ENCODE measurements at regions not wholly inside any gene's neighbourhood (a gene's known extent, or its start where the extent isn't known, plus 50 kb on each side); places are given as distances from the start of the nearest gene placed in this dataset.

GRCh38 chr5:138649775-138650174 is 74.6 kb upstream of the HSPA9 start:
- H3K36me3 Mint-ChIP-seq: no peaks in the 10 kb centered on the region
- CTCF ChIA-PET: interaction anchor here (1.1 to 1.5 kb wide), 3 partner anchors 9 to 140 kb away, joined by 4 to 5 read pairs (median 4); no protein-coding TSS in a partner anchor
- H3K9me3 Mint-ChIP-seq (ENCODE audit: low read depth): no peaks in the 10 kb centered on the region
- H3K27ac Mint-ChIP-seq: no peak overlapping the region
- no peak for ATAC-seq
- no peak for DNase-seq
- no peak overlapping the region for H3K4me3 Mint-ChIP-seq
- peaks cover 94% of the 10 kb centered on the region for H3K27me3 Mint-ChIP-seq
- peaks cover 15% of the 10 kb centered on the region for H3K4me1 Mint-ChIP-seq

GRCh38 chr5:138649316-138649720 is 74.1 kb upstream of the HSPA9 start:
- no peak for ATAC-seq
- no peak overlapping the region for H3K4me3 Mint-ChIP-seq
- no peaks in the 10 kb centered on the region for H3K9me3 Mint-ChIP-seq (ENCODE audit: low read depth)
- no peaks in the 10 kb centered on the region for H3K36me3 Mint-ChIP-seq
- no peak for DNase-seq
- H3K4me1 Mint-ChIP-seq: peaks cover 10% of the 10 kb centered on the region
- H3K27ac Mint-ChIP-seq: no peak overlapping the region
- peaks cover 94% of the 10 kb centered on the region for H3K27me3 Mint-ChIP-seq
- CTCF ChIA-PET: interaction anchor here (1.1 to 1.5 kb wide), 3 partner anchors 8 to 141 kb away, joined by 4 to 5 read pairs (median 4); no protein-coding TSS in a partner anchor

DNA sequence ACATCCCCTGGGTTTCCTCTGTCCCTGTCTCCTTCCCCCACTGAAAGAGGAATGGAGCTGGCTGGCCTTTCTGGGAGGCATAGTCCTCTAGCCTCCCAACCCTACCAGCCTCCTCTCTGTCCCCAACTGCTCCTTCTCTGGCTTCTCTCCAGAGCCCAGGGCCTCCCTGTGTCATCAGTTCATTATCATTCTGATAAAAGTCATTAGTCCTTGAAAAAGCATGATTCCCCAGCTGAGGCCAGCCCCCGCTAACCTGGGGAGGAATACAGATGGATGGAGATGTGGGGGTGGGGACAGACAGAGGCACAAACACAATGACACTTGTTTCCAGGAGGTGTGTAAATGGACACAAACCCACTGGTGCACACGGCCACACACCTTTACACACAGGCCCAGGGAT is 73.6 kb upstream of the HSPA9 start:
- no peak for DNase-seq
- Mint-ChIP-seq H3K4me3 (no peak overlapping the region), H3K27ac (no peak overlapping the region), H3K27me3 (peaks cover 93% of the 10 kb centered on the region), H3K36me3 (no peaks in the 10 kb centered on the region), H3K9me3 (ENCODE audit: low read depth) (no peaks in the 10 kb centered on the region), H3K4me1 (peaks cover 6% of the 10 kb centered on the region)
- CTCF ChIA-PET: interaction anchor here (1.0 to 1.5 kb wide), 5 partner anchors 8 to 141 kb away, joined by 3 to 5 read pairs (median 4); no protein-coding TSS in a partner anchor
- ATAC-seq: no peak

DNA sequence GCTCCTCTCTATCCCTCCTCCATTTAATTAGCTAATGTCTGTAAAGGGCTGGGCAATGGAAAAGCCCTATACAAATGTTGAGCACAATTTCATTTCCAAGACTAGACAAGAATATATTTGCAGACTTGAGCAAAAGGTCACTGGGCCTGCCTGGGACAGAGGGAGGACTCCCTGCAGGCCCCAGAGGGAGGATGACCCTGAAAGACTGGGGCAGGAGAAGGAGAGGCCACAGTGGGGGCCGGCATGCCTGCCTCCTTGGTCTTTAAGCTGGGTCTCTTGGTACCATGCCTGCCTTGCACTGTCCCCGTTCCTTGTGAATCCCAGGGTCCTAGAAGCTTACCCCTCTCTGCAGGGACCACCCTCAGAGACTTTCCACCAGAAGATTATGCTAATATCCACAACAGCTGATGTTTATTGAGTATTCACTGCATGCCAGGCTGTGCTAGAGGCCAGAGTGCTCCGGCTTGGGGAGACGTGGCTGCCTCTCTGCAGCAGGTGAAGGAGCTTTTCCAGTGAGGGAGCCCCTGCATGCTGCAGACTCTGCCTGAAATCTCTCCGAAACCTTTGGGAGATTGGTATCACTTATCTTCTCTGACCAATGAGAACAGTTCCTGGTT is 72.7 kb upstream of the HSPA9 start:
- Mint-ChIP-seq H3K27ac (no peak overlapping the region), H3K27me3 (peaks cover 93% of the 10 kb centered on the region), H3K9me3 (ENCODE audit: low read depth) (no peaks in the 10 kb centered on the region), H3K4me3 (no peak overlapping the region), H3K36me3 (no peaks in the 10 kb centered on the region), H3K4me1 (no peaks in the 10 kb centered on the region)
- ATAC-seq: no peak
- DNase-seq: no peak
- CTCF ChIA-PET: interaction anchor here (0.7 to 1.0 kb wide), 3 partner anchors 8 to 603 kb away, joined by 3 read pairs; no protein-coding TSS in a partner anchor

GRCh38 chr5:138647261-138647788 is 72.1 kb upstream of the HSPA9 start:
- Mint-ChIP-seq H3K4me1 (no peaks in the 10 kb centered on the region), H3K4me3 (no peak overlapping the region), H3K27me3 (peaks cover 89% of the 10 kb centered on the region), H3K9me3 (ENCODE audit: low read depth) (no peaks in the 10 kb centered on the region), H3K36me3 (no peaks in the 10 kb centered on the region), H3K27ac (no peak overlapping the region)
- CTCF ChIA-PET: no interaction called here
- DNase-seq: no peak
- no peak for ATAC-seq

DNA sequence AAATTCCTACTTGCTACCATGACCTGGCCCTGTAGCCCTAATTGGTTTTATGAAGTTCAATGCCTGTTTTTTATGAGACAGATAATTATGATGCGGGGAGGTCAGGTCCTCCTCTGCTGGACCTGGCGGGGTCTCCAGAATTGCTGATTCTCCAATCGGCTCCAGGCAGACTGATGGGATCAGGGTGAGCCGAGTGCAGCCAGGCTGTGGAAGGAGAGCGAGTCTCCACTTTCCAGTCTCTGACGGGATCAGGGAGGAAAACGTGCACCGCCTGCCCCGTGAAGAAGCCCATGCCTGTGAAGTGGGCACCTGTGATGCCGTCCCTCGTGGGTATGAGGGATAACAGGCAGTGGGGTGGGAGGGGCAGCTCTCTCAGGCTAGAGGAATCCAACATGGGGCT is 71.5 kb upstream of the HSPA9 start:
- CTCF ChIA-PET: no interaction called here
- ATAC-seq (no peak), DNase-seq (no peak)
- no peaks in the 10 kb centered on the region for H3K36me3 Mint-ChIP-seq
- peaks cover 88% of the 10 kb centered on the region for H3K27me3 Mint-ChIP-seq
- no peaks in the 10 kb centered on the region for H3K4me1 Mint-ChIP-seq
- no peaks in the 10 kb centered on the region for H3K9me3 Mint-ChIP-seq (ENCODE audit: low read depth)
- no peak overlapping the region for H3K27ac Mint-ChIP-seq
- H3K4me3 Mint-ChIP-seq: no peak overlapping the region

DNA sequence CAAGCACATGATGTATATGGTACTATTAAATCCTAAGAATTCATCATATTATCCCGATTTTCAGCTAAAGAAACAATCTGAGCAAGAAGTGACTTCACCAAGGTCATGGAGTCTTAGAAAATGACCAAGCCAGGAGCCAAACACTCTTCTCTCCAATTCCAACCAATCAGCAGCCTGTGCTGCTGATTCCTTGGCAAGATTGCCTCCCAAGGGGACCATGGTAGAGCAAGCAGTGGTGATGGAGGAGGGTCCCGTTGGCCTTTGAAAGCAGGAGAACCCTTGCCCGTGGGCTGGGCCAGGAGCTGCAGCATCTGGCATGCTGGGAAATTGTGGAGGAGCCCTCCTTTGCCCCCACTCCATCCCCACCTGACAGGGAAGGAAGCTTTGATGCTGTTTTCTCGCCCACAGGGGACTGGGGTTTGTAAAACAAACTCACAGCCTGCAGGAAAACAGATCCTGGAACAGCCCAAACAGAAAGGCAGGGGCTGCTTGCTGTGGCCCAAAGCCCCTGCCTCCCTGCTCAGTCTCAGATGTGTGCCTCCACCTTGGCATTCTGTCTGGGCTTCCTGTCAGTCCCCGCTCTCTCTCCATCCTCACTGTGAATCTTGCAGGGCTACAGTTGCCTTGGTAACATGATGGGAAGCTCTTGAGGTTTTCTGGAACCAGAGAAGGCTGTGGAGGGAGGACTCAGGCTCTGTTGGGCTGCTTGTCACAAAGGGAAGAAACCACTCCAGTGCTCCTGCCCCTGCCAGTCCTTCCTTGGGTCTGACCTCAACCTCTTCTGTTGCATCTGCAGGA is 70.8 kb upstream of the HSPA9 start:
- H3K27ac Mint-ChIP-seq: no peak overlapping the region
- H3K27me3 Mint-ChIP-seq: peaks cover 88% of the 10 kb centered on the region
- ATAC-seq (no peak), DNase-seq (no peak)
- no peaks in the 10 kb centered on the region for H3K9me3 Mint-ChIP-seq (ENCODE audit: low read depth)
- H3K4me3 Mint-ChIP-seq: no peak overlapping the region
- H3K36me3 Mint-ChIP-seq: no peaks in the 10 kb centered on the region
- no peaks in the 10 kb centered on the region for H3K4me1 Mint-ChIP-seq
- CTCF ChIA-PET: interaction anchor here (0.9 kb wide), 1 partner anchor 126 kb away, joined by 3 read pairs; no protein-coding TSS in a partner anchor

GRCh38 chr5:138643040-138643791 is 68.0 kb upstream of the HSPA9 start:
- Mint-ChIP-seq H3K27ac (no peak overlapping the region), H3K36me3 (no peaks in the 10 kb centered on the region), H3K9me3 (ENCODE audit: low read depth) (no peaks in the 10 kb centered on the region), H3K4me3 (no peak overlapping the region), H3K4me1 (no peaks in the 10 kb centered on the region), H3K27me3 (peaks cover 87% of the 10 kb centered on the region)
- CTCF ChIA-PET: interaction anchor here (1.2 to 1.9 kb wide), 3 partner anchors 8 to 608 kb away, joined by 3 to 4 read pairs (median 4); no protein-coding TSS in a partner anchor
- DNase-seq: no peak
- ATAC-seq: no peak

DNA sequence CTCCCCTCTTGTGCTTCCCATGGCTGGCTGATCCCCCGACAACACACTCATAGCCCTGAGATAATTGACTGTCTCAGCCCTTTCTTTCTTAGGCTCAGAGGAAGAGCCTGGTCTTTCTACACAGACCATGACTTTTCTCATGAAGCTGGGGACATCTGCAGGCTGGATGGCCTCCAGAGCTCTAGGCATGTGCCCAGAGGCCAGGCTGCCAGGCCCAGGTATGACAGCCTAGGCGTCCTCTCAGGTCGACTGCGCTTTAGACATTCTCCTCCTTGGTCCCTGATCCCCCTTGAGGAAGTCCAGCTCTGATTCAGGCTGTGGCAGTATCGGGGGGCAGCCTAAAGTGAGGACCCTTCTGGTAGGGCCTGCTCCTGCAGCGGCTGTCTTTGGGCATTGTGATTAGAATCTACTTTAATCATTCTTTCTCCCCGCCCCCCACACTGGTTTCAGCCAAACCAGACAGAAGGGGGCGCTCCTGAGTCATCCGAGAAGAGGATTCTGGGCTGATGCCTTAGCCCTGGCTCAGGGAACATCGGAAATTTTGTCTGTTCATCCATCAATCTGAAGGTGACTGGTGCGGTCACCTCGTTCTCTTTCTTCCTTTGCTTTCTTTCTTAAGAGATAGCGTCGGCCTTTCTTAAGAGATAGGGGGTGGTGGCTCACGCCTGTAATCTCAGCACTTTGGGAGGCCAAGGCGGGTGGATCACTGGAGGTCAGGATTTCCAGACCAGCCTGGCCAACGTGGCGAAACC is 66.5 kb upstream of the HSPA9 start:
- ATAC-seq (peak; percentile 84), DNase-seq (peak; percentile 80)
- Mint-ChIP-seq H3K36me3 (no peaks in the 10 kb centered on the region), H3K4me1 (no peaks in the 10 kb centered on the region), H3K27me3 (peaks cover 82% of the 10 kb centered on the region), H3K9me3 (ENCODE audit: low read depth) (no peaks in the 10 kb centered on the region), H3K4me3 (no peak overlapping the region), H3K27ac (no peak overlapping the region)
- CTCF ChIA-PET: interaction anchor here (0.8 to 2.3 kb wide), 13 partner anchors 8 to 621 kb away, joined by 3 to 9 read pairs (median 3); no protein-coding TSS in a partner anchor

DNA sequence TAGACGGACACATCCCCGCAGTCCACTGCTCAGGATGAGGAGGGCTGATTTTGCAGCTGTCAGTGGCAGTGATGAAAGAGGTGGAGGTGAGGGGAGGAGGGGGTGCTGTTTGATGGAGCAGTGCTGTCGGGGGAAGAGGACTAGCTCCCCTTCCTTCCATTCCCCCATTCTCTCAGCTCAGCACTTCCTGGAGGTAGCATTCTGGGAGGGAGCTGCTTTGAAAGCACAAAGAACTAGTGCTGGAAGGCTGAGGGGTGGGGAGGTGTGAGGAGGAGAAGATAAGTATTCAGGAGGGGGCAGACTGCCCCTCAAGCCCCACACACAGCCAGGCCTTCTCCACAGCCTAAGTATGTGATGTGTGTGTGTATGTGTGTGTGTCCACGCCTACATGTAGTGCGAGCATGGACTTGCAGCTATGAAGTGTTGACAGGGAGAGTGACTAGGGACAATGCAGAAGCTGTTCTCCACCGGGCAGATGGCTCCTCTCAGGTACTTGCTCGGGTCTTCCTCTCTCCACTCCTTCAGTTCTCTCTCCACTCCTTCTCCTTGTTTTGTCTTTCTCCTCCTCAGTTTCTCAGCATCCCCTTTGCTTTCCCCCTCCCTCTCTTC is 65.5 kb upstream of the HSPA9 start:
- H3K4me3 Mint-ChIP-seq: no peak overlapping the region
- DNase-seq (no peak), ATAC-seq (no peak)
- no peaks in the 10 kb centered on the region for H3K36me3 Mint-ChIP-seq
- H3K27ac Mint-ChIP-seq: no peak overlapping the region
- no peaks in the 10 kb centered on the region for H3K9me3 Mint-ChIP-seq (ENCODE audit: low read depth)
- CTCF ChIA-PET: interaction anchor here (0.9 to 2.3 kb wide), 10 partner anchors 8 to 622 kb away, joined by 3 to 9 read pairs (median 3); no protein-coding TSS in a partner anchor
- no peaks in the 10 kb centered on the region for H3K4me1 Mint-ChIP-seq
- peaks cover 74% of the 10 kb centered on the region for H3K27me3 Mint-ChIP-seq

- Mint-ChIP-seq H3K9me3 (ENCODE audit: low read depth) (no peaks in the 10 kb centered on the region), H3K4me3 (no peak overlapping the region), H3K4me1 (no peaks in the 10 kb centered on the region), H3K27me3 (peaks cover 75% of the 10 kb centered on the region), H3K27ac (no peak overlapping the region), H3K36me3 (no peaks in the 10 kb centered on the region)
- ATAC-seq (no peak), DNase-seq (no peak)
- CTCF ChIA-PET: interaction anchor here (1.2 to 1.7 kb wide), 3 partner anchors 8 to 41 kb away, joined by 3 to 4 read pairs (median 3); no protein-coding TSS in a partner anchor
These were observed 64.9 kb upstream of the HSPA9 start for GRCh38 chr5:138640138-138640537.

- H3K9me3 Mint-ChIP-seq (ENCODE audit: low read depth): no peaks in the 10 kb centered on the region
- no peaks in the 10 kb centered on the region for H3K36me3 Mint-ChIP-seq
- no peaks in the 10 kb centered on the region for H3K4me1 Mint-ChIP-seq
- ATAC-seq (no peak), DNase-seq (no peak)
- CTCF ChIA-PET: interaction anchor here (1.1 to 1.2 kb wide), 4 partner anchors 9 to 607 kb away, joined by 3 to 5 read pairs (median 3); no protein-coding TSS in a partner anchor
- H3K4me3 Mint-ChIP-seq: no peak overlapping the region
- H3K27ac Mint-ChIP-seq: no peak overlapping the region
- H3K27me3 Mint-ChIP-seq: peaks cover 72% of the 10 kb centered on the region
These were observed 64.1 kb upstream of the HSPA9 start for GRCh38 chr5:138639326-138639725.

All from activated CD8-positive, alpha-beta memory T cell treated with anti-CD3 and anti-CD28 coated beads, Interleukin-2, amount 10 ng/mL, durations not matched to agents 7 days and 5 days (primary cell).